HCT116 (cell line): ENCODE measurements at regions not wholly inside any gene's neighbourhood (a gene's known extent, or its start where the extent isn't known, plus 50 kb on each side); places are given as distances from the start of the nearest gene placed in this dataset.

Experiments used
- ATAC-seq: fragments of 200-7000 bp; cut with Tn5 transposase; 2 replicates; pipeline ENCODE4 v1.9.1; 2020; ENCODE audit warnings: mild to moderate bottlenecking, moderate library complexity
- BruUV-seq: library from RNA; stranded (reverse); fragments of 400-500 nt; replicated peaks from 2 replicates; lab custom pipeline; 2021; lab: Mats Ljungman, UMichigan
- CTCF ChIA-PET: fragments of 300-600 bp; sonication (Branson Sonifier 250); formaldehyde crosslinking; loops from one replicate; lab custom pipeline; 2021; ENCODE audit warnings: antibody characterized with exemption; lab: Charles Lee
- POLR2A ChIA-PET: fragments of 300-600, 350-600 bp; sonication (Branson Sonifier 250); formaldehyde crosslinking; loops from one replicate; lab custom pipeline; 2021; ENCODE audit warnings: antibody characterized with exemption; lab: Charles Lee
- RAD21 ChIA-PET, 2 experiments: fragments of 300-600 bp; sonication (Branson Sonifier 250); formaldehyde crosslinking; loops; one replicate each; lab custom pipeline; 2023; ENCODE audit warnings: low total read pairs in 2 of 2; ENCODE audit not compliant: uncharacterized antibody in 2 of 2, unreplicated experiment in 2 of 2, low non-redundant PET in 1 of 2; lab: Charles Lee
- DNase-seq: peaks from one replicate; pipeline ENCODE4 v3.0.0-alpha.2; 2010; ENCODE audit warnings: low read depth, low spot score
- H2AFZ ChIP-seq: fragments of 200-600 bp; shearing (Covaris generic), sonication (generic); 2 replicates; pipeline ENCODE4 v1.6.1; 2017; ENCODE audit warnings: low read depth, mixed run types, mixed read lengths, antibody characterized with exemption, low read length; ENCODE audit not compliant: poor library complexity, severe bottlenecking
- H3K27ac ChIP-seq: 2 replicates; pipeline ENCODE4 v1.5.1; 2012; ENCODE audit warnings: low read depth, low read length
- H3K27me3 ChIP-seq: fragments of 200-600 bp; sonication (generic); 2 replicates; pipeline ENCODE4 v1.6.1; 2016; ENCODE audit warnings: mixed run types, low read length, mixed read lengths; ENCODE audit not compliant: insufficient read depth
- H3K36me3 ChIP-seq, 2 experiments: fragments of 200-500 bp in 1 of 2; fragments of 200-600 bp in 1 of 2; sonication (Bioruptor generic) in 1 of 2; sonication (generic) in 1 of 2; 2 replicates each; pipeline versions ENCODE4 v1.5.1 to v1.6.1; 2014 to 2016; ENCODE audit warnings: low read length in 2 of 2, inconsistent platforms in 1 of 2, mixed read lengths in 1 of 2, mixed run types in 1 of 2; ENCODE audit not compliant: insufficient read depth in 2 of 2, control insufficient read depth in 1 of 2
- H3K4me1 ChIP-seq, 2 experiments: fragments of 200-600 bp in 1 of 2; sonication (generic) in 1 of 2; 2 replicates each; pipeline versions ENCODE4 v1.5.1 to v1.6.1; 2012 to 2017; ENCODE audit warnings: low read length in 2 of 2, inconsistent platforms in 1 of 2, mild to moderate bottlenecking in 1 of 2, mixed read lengths in 1 of 2, mixed run types in 1 of 2, moderate library complexity in 1 of 2; ENCODE audit not compliant: insufficient read depth in 2 of 2, control insufficient read depth in 1 of 2
- H3K4me2 ChIP-seq: fragments of 200-600 bp; sonication (generic); 2 replicates; pipeline ENCODE4 v1.6.1; 2017; ENCODE audit warnings: mixed run types, low read length, mixed read lengths
- H3K4me3 ChIP-seq, 2 experiments: fragments of 200-600 bp in 1 of 2; sonication (generic) in 1 of 2; replicated peaks in 1 of 2; 2 replicates each; pipeline ENCODE4 v1.5.1; 2011 to 2016; ENCODE audit warnings: low read length in 2 of 2, control low read depth in 1 of 2, low read depth in 1 of 2, mild to moderate bottlenecking in 1 of 2, mixed read lengths in 1 of 2, mixed run types in 1 of 2
- H3K79me2 ChIP-seq: fragments of 200-600 bp; sonication (generic); 2 replicates; pipeline ENCODE4 v1.6.1; 2017; ENCODE audit warnings: mild to moderate bottlenecking, mixed run types, low read length, moderate library complexity, mixed read lengths; ENCODE audit not compliant: insufficient read depth
- H3K9ac ChIP-seq: fragments of 200-600 bp; sonication (generic); 2 replicates; pipeline ENCODE4 v1.6.1; 2016; ENCODE audit warnings: low read length, mixed read lengths
- H3K9me2 ChIP-seq: fragments of 200-600 bp; sonication (generic), shearing (Covaris generic); 2 replicates; pipeline ENCODE4 v1.6.1; 2017; ENCODE audit warnings: mixed run types, mild to moderate bottlenecking, moderate library complexity; ENCODE audit not compliant: insufficient read depth
- H3K9me3 ChIP-seq, 2 experiments: fragments of 200-500 bp in 1 of 2; fragments of 200-600 bp in 1 of 2; sonication (Bioruptor generic) in 1 of 2; sonication (generic) in 1 of 2; 2 replicates each; pipeline ENCODE4 v1.6.1; 2014 to 2017; ENCODE audit warnings: low read length in 2 of 2, mixed read lengths in 2 of 2, inconsistent platforms in 1 of 2, low read depth in 1 of 2, mild to moderate bottlenecking in 1 of 2, mixed run types in 1 of 2, moderate library complexity in 1 of 2; ENCODE audit not compliant: control insufficient read depth in 1 of 2, insufficient read depth in 1 of 2
- H4K20me1 ChIP-seq: fragments of 200-600 bp; sonication (generic), shearing (Covaris generic); 2 replicates; pipeline ENCODE4 v1.6.1; 2017; ENCODE audit warnings: mixed run types, mild to moderate bottlenecking, moderate library complexity; ENCODE audit not compliant: insufficient read depth
- CBX3 ChIP-seq: IDR thresholded peaks from 2 replicates; pipeline ENCODE4 v1.6.1; 2012; ENCODE audit warnings: low read depth
- EZH2phosphoT487 ChIP-seq: fragments of 200-600 bp; IDR thresholded peaks from 2 replicates; pipeline ENCODE4 v1.6.1; 2018; ENCODE audit warnings: antibody characterized with exemption, borderline replicate concordance
- FOSL1 ChIP-seq: IDR thresholded peaks from 2 replicates; pipeline ENCODE4 v1.6.1; 2012; ENCODE audit warnings: low read depth
- JUND ChIP-seq: IDR thresholded peaks from 2 replicates; pipeline ENCODE4 v1.6.1; 2012
- POLR2A ChIP-seq: IDR thresholded peaks from 2 replicates; pipeline ENCODE4 v1.7.0; 2011; ENCODE audit warnings: borderline replicate concordance; ENCODE audit not compliant: insufficient read depth, insufficient read length; ENCODE audit errors: extremely low read depth
- RAD21 ChIP-seq: IDR thresholded peaks from 2 replicates; pipeline ENCODE4 v1.6.1; 2012; ENCODE audit warnings: low read depth, mild to moderate bottlenecking
- SIN3A ChIP-seq: IDR thresholded peaks from 2 replicates; pipeline ENCODE4 v1.6.1; 2012; ENCODE audit warnings: low read depth
- TCF7L2 ChIP-seq: IDR thresholded peaks from 2 replicates; pipeline ENCODE4 v1.7.0; 2011; ENCODE audit warnings: borderline replicate concordance, inconsistent platforms; ENCODE audit not compliant: insufficient read depth, insufficient read length; ENCODE audit errors: extremely low read depth
- intact Hi-C: fragments of 100-400 bp; cut with micrococcal nuclease; formaldehyde crosslinking; loops from 2 replicates; pipeline ENCODE4 v1.10.0; 2022
- TF ChIP-seq, protein P1 (sequence below): IDR thresholded peaks from 2 replicates; pipeline ENCODE4 v1.6.1; 2012
- TF ChIP-seq, protein P2 (sequence below): IDR thresholded peaks from 2 replicates; pipeline ENCODE4 v1.6.1; 2011; ENCODE audit warnings: mild to moderate bottlenecking, low read length, moderate library complexity; ENCODE audit not compliant: insufficient replicate concordance; ENCODE audit errors: extremely low read depth

GRCh38 chr21:38952890-38953289, 147.2 kb downstream of the ETS2 start:
- BruUV-seq, result no TSS peak
- POLR2A ChIA-PET, result no interaction called here
- H3K4me1 ChIP-seq, result 0 out of 4 replicates have a peak, but pooled peaks cover 0 to 4% of the 10 kb centered on the region in 2 experiments
- no peak overlapping the region for H3K27ac ChIP-seq
- no peak overlapping the region for H3K9ac ChIP-seq
- DNase-seq (no peak), ATAC-seq (no peak)
- CTCF ChIA-PET, result no interaction called here
- H3K4me2 ChIP-seq, result no peak overlapping the region
- no peaks in the 10 kb centered on the region for H3K27me3 ChIP-seq
- H3K79me2 ChIP-seq, result no peaks in the 10 kb centered on the region
- no peaks in the 10 kb centered on the region for H3K9me3 ChIP-seq
- no peaks in the 10 kb centered on the region for H3K9me2 ChIP-seq
- H3K4me3 ChIP-seq, result no peak overlapping the region
- H3K36me3 ChIP-seq, result no peaks in the 10 kb centered on the region
- intact Hi-C loops, result no loop called here
- TF ChIP-seq, protein P1, sequence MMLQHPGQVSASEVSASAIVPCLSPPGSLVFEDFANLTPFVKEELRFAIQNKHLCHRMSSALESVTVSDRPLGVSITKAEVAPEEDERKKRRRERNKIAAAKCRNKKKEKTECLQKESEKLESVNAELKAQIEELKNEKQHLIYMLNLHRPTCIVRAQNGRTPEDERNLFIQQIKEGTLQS, result no peak
- TF ChIP-seq, protein P2, sequence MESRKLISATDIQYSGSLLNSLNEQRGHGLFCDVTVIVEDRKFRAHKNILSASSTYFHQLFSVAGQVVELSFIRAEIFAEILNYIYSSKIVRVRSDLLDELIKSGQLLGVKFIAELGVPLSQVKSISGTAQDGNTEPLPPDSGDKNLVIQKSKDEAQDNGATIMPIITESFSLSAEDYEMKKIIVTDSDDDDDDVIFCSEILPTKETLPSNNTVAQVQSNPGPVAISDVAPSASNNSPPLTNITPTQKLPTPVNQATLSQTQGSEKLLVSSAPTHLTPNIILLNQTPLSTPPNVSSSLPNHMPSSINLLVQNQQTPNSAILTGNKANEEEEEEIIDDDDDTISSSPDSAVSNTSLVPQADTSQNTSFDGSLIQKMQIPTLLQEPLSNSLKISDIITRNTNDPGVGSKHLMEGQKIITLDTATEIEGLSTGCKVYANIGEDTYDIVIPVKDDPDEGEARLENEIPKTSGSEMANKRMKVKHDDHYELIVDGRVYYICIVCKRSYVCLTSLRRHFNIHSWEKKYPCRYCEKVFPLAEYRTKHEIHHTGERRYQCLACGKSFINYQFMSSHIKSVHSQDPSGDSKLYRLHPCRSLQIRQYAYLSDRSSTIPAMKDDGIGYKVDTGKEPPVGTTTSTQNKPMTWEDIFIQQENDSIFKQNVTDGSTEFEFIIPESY, result no peak
- TF ChIP-seq SIN3A (no peak), FOSL1 (no peak), JUND (no peak), TCF7L2 (no peak), POLR2A (no peak), CBX3 (no peak), EZH2phosphoT487 (no peak), RAD21 (no peak)
- TF ChIP-seq, all 23 proteins: peak for 0
- H4K20me1 ChIP-seq, result no peaks in the 10 kb centered on the region
- H2AFZ ChIP-seq, result no peak overlapping the region
- RAD21 ChIA-PET, result no interaction called here
